GM18505 (cell line): ENCODE measurements at regions not wholly inside any gene's neighbourhood (a gene's known extent, or its start where the extent isn't known, plus 50 kb on each side); places are given as distances from the start of the nearest gene placed in this dataset.

Experiments used
- ATAC-seq: cut with Tn5 transposase; IDR thresholded peaks from one replicate; pipeline ENCODE4 v1.9.1; 2021; ENCODE audit not compliant: unreplicated experiment
- POLR2A ChIP-seq: IDR thresholded peaks from 4 replicates; pipeline ENCODE4 v1.6.1; 2011; ENCODE audit warnings: borderline replicate concordance; ENCODE audit not compliant: insufficient read depth, insufficient read length; ENCODE audit errors: extremely low read depth

GRCh38 chr1:80989455-80989854 is 811.3 kb upstream of the ADGRL2 start:
- no peak for ATAC-seq
- TF ChIP-seq POLR2A, result no peak

- TF ChIP-seq POLR2A, result no peak
- no peak for ATAC-seq
These were observed 811.8 kb upstream of the ADGRL2 start for GRCh38 chr1:80988926-80989325.

GRCh38 chr1:80987824-80988223 is 812.9 kb upstream of the ADGRL2 start:
- TF ChIP-seq POLR2A, result no peak
- ATAC-seq, result no peak

- TF ChIP-seq POLR2A, result no peak
- ATAC-seq, result no peak
These were observed 813.6 kb upstream of the ADGRL2 start for GRCh38 chr1:80987106-80987505.

GRCh38 chr1:80982831-80983230 is 817.9 kb upstream of the ADGRL2 start:
- no peak for TF ChIP-seq POLR2A
- ATAC-seq, result no peak

GRCh38 chr1:80973101-80973500 is 827.6 kb upstream of the ADGRL2 start:
- no peak for ATAC-seq
- TF ChIP-seq POLR2A, result no peak

GRCh38 chr1:80966266-80966665 is 834.5 kb upstream of the ADGRL2 start:
- no peak for TF ChIP-seq POLR2A
- ATAC-seq, result no peak

- no peak for ATAC-seq
- no peak for TF ChIP-seq POLR2A
These were observed 838.2 kb upstream of the ADGRL2 start for GRCh38 chr1:80962564-80962963.

- no peak for ATAC-seq
- TF ChIP-seq POLR2A, result no peak
These were observed 839.1 kb upstream of the ADGRL2 start for GRCh38 chr1:80961464-80962190.

GRCh38 chr1:80933346-80933745 is 867.4 kb upstream of the ADGRL2 start:
- TF ChIP-seq POLR2A, result no peak
- ATAC-seq, result no peak

- ATAC-seq, result no peak
- TF ChIP-seq POLR2A, result no peak
These were observed 869.6 kb upstream of the ADGRL2 start for GRCh38 chr1:80931178-80931577.

- ATAC-seq, result no peak
- no peak for TF ChIP-seq POLR2A
These were observed 870.7 kb upstream of the ADGRL2 start for GRCh38 chr1:80929868-80930508.

GRCh38 chr1:80926531-80926930 is 874.2 kb upstream of the ADGRL2 start:
- ATAC-seq, result no peak
- TF ChIP-seq POLR2A, result no peak

- ATAC-seq, result no peak
- no peak for TF ChIP-seq POLR2A
These were observed 875.5 kb upstream of the ADGRL2 start for GRCh38 chr1:80925130-80925805.
